GM19324 (cell line): ENCODE measurements at regions not wholly inside any gene's neighbourhood (a gene's known extent, or its start where the extent isn't known, plus 50 kb on each side); places are given as distances from the start of the nearest gene placed in this dataset.
A peak's percentile ranks its signal among the peaks of the same experiment; 100 is the strongest.

Experiments
- ATAC-seq: cut with Tn5 transposase; IDR thresholded peaks from one replicate; pipeline ENCODE4 v1.9.1; 2021; ENCODE audit warnings: mild to moderate bottlenecking, moderate library complexity; ENCODE audit not compliant: unreplicated experiment, low FRiP score

GRCh38 chr20:53839423-53840176 lies 230.8 kb downstream of the BCAS1 start:
- ATAC-seq = peak; percentile 73

- no peak for ATAC-seq
Observed at GRCh38 chr20:53838311-53838868, 232.0 kb downstream of the BCAS1 start.

DNA sequence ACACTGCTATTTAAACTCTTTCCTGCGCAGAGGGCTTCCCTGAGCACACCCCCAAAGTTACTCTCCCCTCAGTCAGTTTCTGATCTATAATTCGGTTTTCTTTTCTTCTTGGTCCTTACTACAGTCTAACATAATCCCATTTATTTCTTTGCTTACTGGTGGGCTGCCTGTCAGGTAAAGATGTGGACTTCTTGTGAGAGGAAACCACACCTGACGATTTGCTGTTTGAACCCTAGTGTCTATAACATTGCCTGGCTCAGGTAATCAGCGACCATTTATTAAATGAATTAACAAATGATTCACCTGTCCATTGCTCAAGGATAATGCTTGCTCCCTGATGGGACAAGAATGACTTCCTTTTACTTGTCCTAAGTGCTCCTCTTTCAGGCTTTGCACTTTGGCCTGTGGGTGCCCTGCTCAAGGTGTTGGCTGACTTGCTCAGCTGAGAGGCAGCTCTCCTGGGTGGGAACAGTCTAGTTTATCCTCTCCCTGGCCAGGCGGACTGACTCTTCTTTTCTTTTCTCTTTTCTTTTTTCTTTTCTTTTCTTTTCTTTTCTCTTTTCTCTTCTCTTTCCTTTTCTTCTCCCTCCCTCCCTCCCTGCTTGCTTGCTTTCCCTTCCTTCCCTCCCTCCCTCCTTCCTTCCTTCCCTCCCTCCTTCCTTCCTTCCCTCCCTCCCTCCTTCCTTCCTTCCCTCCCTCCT lies 233.1 kb downstream of the BCAS1 start:
- ATAC-seq = no peak

DNA sequence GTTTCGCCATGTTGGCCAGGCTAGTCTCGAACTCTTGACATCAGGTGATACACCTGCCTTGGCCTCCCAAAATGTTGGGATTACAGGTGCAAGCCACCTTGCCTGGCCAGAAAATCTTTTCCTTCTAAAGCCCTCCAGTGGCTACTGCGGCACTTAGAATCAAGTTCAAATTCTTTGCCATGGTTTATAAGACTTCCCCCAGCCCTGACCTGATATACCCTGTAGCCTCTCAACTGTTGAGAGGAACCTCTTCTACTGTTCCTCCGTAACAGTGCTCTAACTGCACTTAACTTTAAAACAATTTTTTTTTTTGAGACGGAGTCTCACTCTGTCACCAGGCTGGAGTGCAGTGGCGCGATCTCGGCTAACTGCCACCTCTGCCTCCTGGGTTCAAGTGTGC lies 235.6 kb downstream of the BCAS1 start:
- ATAC-seq = no peak

- ATAC-seq = no peak
Observed at GRCh38 chr20:53834062-53834442, 236.3 kb downstream of the BCAS1 start.

GRCh38 chr20:53833333-53834061 lies 236.9 kb downstream of the BCAS1 start:
- ATAC-seq = no peak

GRCh38 chr20:53832499-53832898 lies 237.9 kb downstream of the BCAS1 start:
- no peak for ATAC-seq

DNA sequence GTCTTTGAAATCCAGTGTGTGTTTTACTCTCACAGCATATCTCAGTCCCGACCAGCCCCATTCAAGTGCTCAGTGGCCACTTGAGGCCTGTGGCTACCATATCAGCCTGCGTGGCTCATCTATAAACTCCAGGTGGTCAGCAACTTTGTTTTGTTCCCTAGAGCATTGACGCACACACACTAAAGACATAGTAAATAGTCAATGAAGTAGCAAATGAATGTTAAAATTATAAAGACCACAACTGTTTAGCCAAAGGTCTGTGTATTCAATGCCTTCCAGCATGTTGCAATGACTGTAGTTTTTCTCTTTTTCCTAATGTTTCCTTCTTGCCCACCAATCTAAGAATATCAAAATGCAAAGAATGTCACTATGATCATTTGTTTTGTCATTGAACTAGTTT lies 238.2 kb upstream of the ZNF217 start:
- no peak for ATAC-seq

DNA sequence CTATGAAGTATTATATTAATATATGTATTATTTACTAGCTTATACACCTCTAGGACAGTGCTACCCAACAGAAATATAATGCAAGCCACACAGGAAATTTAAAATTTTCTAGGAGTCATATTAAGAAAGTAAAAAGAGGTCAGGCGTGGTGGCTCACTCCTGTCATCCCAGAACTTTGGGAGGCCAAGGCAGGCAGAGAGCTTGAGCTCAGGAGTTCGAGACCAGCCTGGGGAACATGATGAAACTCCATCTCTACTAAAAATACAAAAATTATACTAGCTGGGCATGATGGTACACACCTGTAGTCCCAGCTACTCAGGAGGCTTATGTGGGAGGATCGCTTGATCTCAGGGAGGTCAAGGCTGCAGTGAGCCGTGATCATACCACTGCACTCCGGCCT lies 237.6 kb upstream of the ZNF217 start:
- ATAC-seq = no peak

GRCh38 chr20:53829724-53830521 lies 236.3 kb upstream of the ZNF217 start:
- no peak for ATAC-seq

- no peak for ATAC-seq
Observed at GRCh38 chr20:53829255-53829723, 235.7 kb upstream of the ZNF217 start.

DNA sequence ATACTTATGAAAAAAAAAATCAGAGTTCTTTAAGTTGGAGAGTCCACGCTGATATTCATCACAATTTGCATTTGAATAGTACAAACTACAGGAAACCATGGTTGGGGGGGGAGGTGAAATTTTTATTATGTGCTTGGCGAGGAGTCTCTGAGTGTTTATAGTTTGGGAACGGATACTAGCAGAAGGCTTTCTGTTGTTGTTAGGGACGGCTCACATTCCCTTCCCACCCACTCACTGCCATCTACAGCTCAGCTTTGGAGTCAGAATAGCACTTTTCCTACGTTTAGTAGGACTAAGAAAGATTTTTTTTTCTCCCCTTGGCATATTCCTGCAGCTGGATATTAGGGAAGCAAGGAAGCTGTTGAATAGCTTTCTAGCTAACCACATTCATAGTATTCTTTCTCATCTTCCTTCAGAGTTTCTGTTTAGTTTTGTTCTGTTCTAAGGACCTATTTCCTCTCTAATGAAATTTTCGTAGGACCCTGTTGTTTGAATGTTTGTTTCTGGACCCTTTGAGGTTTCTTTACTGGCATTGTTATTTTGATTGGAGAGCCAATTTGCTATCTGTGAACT lies 235.1 kb upstream of the ZNF217 start:
- ATAC-seq = no peak

GRCh38 chr20:53828088-53828681 lies 234.5 kb upstream of the ZNF217 start:
- ATAC-seq = no peak

- ATAC-seq = no peak
Observed at GRCh38 chr20:53827292-53828087, 233.9 kb upstream of the ZNF217 start.

GRCh38 chr20:53826597-53827291 lies 233.1 kb upstream of the ZNF217 start:
- ATAC-seq = no peak

- no peak for ATAC-seq
Observed at GRCh38 chr20:53826090-53826489, 232.5 kb upstream of the ZNF217 start.

DNA sequence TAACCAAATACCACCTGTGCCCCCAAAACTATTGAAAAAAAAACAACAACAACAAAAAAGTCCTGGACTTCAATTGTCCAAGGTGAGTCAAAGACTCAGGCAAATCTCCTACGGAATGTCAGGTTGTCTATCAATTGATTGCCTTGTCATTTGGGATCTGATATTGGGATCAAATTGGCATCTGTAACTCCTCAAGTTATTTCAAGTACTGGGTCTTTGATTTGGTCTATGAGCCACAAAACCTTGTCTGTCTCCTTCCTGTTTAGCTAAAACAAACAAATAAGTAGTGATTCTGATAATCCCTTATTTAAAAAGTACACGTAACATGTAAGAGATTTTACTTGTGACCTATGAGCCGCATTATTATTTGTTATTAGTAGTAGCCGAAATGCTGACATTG lies 231.6 kb upstream of the ZNF217 start:
- ATAC-seq = no peak

- no peak for ATAC-seq
Observed at GRCh38 chr20:53824779-53825178, 231.1 kb upstream of the ZNF217 start.
